Loucy (cell line): ENCODE measurements at regions not wholly inside any gene's neighbourhood (a gene's known extent, or its start where the extent isn't known, plus 50 kb on each side); places are given as distances from the start of the nearest gene placed in this dataset.

Experiments used
- CTCF ChIP-seq: fragments of 200-600 bp; sonication (generic); conservative IDR thresholded peaks from 2 replicates; pipeline ENCODE4 v1.5.1; 2014; ENCODE audit warnings: mild to moderate bottlenecking, antibody characterized with exemption, low read length
- EZH2phosphoT487 ChIP-seq: fragments of 200-600 bp; IDR thresholded peaks from 2 replicates; pipeline ENCODE4 v1.6.1; 2018; ENCODE audit warnings: antibody characterized with exemption, mild to moderate bottlenecking, moderate library complexity, borderline replicate concordance

DNA sequence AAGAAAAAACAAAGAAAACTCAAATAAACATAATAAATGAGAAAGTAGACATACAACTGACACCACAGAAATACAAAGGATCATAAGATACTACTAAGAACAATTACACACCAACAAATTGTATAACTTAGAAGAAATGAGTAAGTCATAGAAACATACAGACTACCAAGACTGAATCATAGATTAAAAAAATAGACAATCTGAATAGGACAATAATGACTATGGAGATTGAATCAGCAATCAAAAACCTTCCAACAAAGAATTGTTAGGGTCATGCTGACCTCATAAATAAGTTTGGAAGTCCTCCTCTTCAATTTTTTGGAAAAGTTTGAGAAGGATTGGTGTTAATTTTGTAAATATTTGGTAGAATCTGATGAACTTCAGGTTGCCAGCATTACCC lies 159.0 kb downstream of the PTBP2 start:
- TF ChIP-seq CTCF (no peak), EZH2phosphoT487 (no peak)
